ENCODE measurements at regions not wholly inside any gene's neighbourhood (a gene's known extent, or its start where the extent isn't known, plus 50 kb on each side); places are given as distances from the start of the nearest gene placed in this dataset.

DNA sequence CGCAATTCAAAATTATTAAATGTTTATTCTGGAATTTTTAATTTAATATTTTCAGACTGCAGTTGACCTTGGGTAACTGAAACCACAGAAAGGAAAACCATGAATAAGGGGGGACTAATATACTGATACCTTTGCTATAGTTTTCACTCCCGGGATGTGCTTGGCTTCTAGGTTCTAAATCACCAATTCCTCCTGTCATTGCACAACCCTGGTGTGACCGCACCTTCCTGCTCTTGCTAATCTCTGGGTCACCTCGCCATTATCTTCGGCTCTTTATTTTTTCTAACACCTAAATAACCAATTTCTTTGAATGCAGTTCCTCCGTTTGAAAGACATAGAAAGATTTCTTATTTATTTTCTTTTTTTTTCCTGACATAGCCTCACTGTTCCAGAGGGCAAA, 634.5 kb upstream of the GOT2 start:
- no peaks in the 10 kb centered on the region for H3K27me3 ChIP-seq (ENCODE audit: insufficient read depth, low read length)
- no peak for DNase-seq
- Mint-ChIP-seq H3K36me3 (no peaks in the 10 kb centered on the region), H3K27me3 (no peaks in the 10 kb centered on the region), H3K27ac (no peak overlapping the region), H3K4me1 (no peaks in the 10 kb centered on the region), H3K9me3 (peaks cover 0 to 17% (median 8%) of the 10 kb centered on the region in 8 donors), H3K4me3 (no peak overlapping the region)
- no peaks in the 10 kb centered on the region for H3K4me1 ChIP-seq (ENCODE audit: insufficient read depth, low read length)
- no peak overlapping the region for H3K27ac ChIP-seq (ENCODE audit: low read depth, low read length)
- no peaks in the 10 kb centered on the region for H3K36me3 ChIP-seq (ENCODE audit: insufficient read depth, low read length)
- POLR2A ChIA-PET (ENCODE audit: partially characterized antibody), result no interaction called here
- intact Hi-C loops (cut with micrococcal nuclease), result no loop called here
- H3K4me3 ChIP-seq (ENCODE audit: low read length in 2 of 2), result no peak overlapping the region
- CTCF ChIA-PET (ENCODE audit: partially characterized antibody), result no interaction called here
- no peaks in the 10 kb centered on the region for H3K9me3 ChIP-seq (ENCODE audit: control insufficient read depth in 1 of 2, low read length in 2 of 2)

DNA sequence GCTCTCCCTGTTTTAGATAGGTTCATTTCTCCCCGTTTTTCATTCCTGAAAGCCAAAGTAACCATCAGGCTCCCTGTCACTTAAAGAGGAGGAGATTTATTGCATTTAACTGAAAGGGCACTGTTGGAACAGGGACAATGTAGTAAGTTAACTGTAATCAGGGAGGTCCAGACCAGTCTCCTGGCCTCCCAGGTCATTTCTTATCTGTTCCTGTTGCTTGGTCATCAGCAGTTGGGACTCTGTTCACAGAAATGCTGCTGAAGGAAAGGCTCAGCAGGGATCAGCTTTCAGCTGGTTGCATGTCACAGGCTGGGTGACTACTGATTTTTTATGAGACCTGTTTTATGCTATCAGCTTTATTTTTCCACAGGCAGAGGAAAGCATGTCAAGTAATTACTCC, 622.6 kb upstream of the GOT2 start:
- no peaks in the 10 kb centered on the region for H3K4me1 ChIP-seq (ENCODE audit: insufficient read depth, low read length)
- no peaks in the 10 kb centered on the region for H3K27me3 ChIP-seq (ENCODE audit: insufficient read depth, low read length)
- H3K27ac Mint-ChIP-seq, result no peak overlapping the region
- H3K27ac ChIP-seq (ENCODE audit: low read depth, low read length), result no peak overlapping the region
- ChIA-PET CTCF (ENCODE audit: partially characterized antibody) (no interaction called here), POLR2A (ENCODE audit: partially characterized antibody) (no interaction called here)
- intact Hi-C loops (cut with micrococcal nuclease), result no loop called here
- H3K36me3 ChIP-seq (ENCODE audit: insufficient read depth, low read length), result no peaks in the 10 kb centered on the region
- H3K9me3 Mint-ChIP-seq, result peaks cover 0 to 26% (median 12%) of the 10 kb centered on the region in 8 donors
- H3K9me3 ChIP-seq (ENCODE audit: control insufficient read depth in 1 of 2, low read length in 2 of 2), result peaks cover 0 to 4% of the 10 kb centered on the region in 2 donors
- H3K27me3 Mint-ChIP-seq, result no peaks in the 10 kb centered on the region
- no peak overlapping the region for H3K4me3 ChIP-seq (ENCODE audit: low read length in 2 of 2)
- no peaks in the 10 kb centered on the region for H3K4me1 Mint-ChIP-seq
- H3K4me3 Mint-ChIP-seq, result no peak overlapping the region
- no peaks in the 10 kb centered on the region for H3K36me3 Mint-ChIP-seq
- DNase-seq, result no peak

- POLR2A ChIA-PET (ENCODE audit: partially characterized antibody), result no interaction called here
- Histone ChIP-seq H3K27me3 (ENCODE audit: insufficient read depth, low read length) (no peaks in the 10 kb centered on the region), H3K27ac (ENCODE audit: low read depth, low read length) (no peak overlapping the region), H3K4me1 (ENCODE audit: insufficient read depth, low read length) (no peaks in the 10 kb centered on the region), H3K36me3 (ENCODE audit: insufficient read depth, low read length) (no peaks in the 10 kb centered on the region), H3K4me3 (ENCODE audit: low read length in 2 of 2) (no peak overlapping the region), H3K9me3 (ENCODE audit: control insufficient read depth in 1 of 2, low read length in 2 of 2) (peaks cover 0 to 4% of the 10 kb centered on the region in 2 donors)
- CTCF ChIA-PET (ENCODE audit: partially characterized antibody), result no interaction called here
- Mint-ChIP-seq H3K4me1 (no peaks in the 10 kb centered on the region), H3K27me3 (no peaks in the 10 kb centered on the region), H3K27ac (no peak overlapping the region), H3K4me3 (no peak overlapping the region), H3K9me3 (peaks cover 0 to 21% (median 9%) of the 10 kb centered on the region in 8 donors), H3K36me3 (no peaks in the 10 kb centered on the region)
- intact Hi-C loops (cut with micrococcal nuclease), result no loop called here
- DNase-seq, result no peak
Measured at GRCh38 chr16:59356144-59356543, 622.0 kb upstream of the GOT2 start.

DNA sequence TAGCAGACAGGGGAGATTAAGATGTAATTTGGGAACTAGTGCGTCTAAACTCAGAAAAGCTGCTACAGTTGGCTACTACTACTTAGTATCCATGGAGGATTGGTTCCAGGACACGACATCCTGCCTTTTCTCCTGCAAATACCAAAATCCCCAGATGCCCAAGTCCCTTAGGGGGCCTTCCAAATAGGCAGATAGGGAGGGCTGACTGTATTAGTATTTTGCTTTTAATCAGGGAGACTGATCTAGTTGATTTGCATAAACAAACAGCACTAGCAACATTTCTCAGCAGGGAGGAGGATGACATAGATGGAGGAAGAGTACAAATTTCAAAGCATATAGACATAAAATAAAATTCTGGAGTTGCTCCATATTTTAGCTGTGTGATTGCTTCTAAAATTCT, 621.6 kb upstream of the GOT2 start:
- H3K36me3 Mint-ChIP-seq, result no peaks in the 10 kb centered on the region
- H3K9me3 Mint-ChIP-seq, result peaks cover 0 to 19% (median 9%) of the 10 kb centered on the region in 8 donors
- H3K27ac ChIP-seq (ENCODE audit: low read depth, low read length), result no peak overlapping the region
- H3K4me3 Mint-ChIP-seq, result no peak overlapping the region
- no peaks in the 10 kb centered on the region for H3K4me1 Mint-ChIP-seq
- no peaks in the 10 kb centered on the region for H3K27me3 Mint-ChIP-seq
- no peaks in the 10 kb centered on the region for H3K36me3 ChIP-seq (ENCODE audit: insufficient read depth, low read length)
- ChIA-PET POLR2A (ENCODE audit: partially characterized antibody) (no interaction called here), CTCF (ENCODE audit: partially characterized antibody) (no interaction called here)
- intact Hi-C loops (cut with micrococcal nuclease), result no loop called here
- no peak overlapping the region for H3K4me3 ChIP-seq (ENCODE audit: low read length in 2 of 2)
- peaks cover 0 to 4% of the 10 kb centered on the region in 2 donors for H3K9me3 ChIP-seq (ENCODE audit: control insufficient read depth in 1 of 2, low read length in 2 of 2)
- no peak for DNase-seq
- H3K27me3 ChIP-seq (ENCODE audit: insufficient read depth, low read length), result no peaks in the 10 kb centered on the region
- H3K27ac Mint-ChIP-seq, result no peak overlapping the region
- H3K4me1 ChIP-seq (ENCODE audit: insufficient read depth, low read length), result no peaks in the 10 kb centered on the region

GRCh38 chr16:59351305-59351903, 617.3 kb upstream of the GOT2 start:
- Histone ChIP-seq H3K4me3 (ENCODE audit: low read length in 2 of 2) (no peak overlapping the region), H3K36me3 (ENCODE audit: insufficient read depth, low read length) (no peaks in the 10 kb centered on the region), H3K4me1 (ENCODE audit: insufficient read depth, low read length) (no peaks in the 10 kb centered on the region), H3K9me3 (ENCODE audit: control insufficient read depth in 1 of 2, low read length in 2 of 2) (peaks cover 0 to 7% of the 10 kb centered on the region in 2 donors), H3K27ac (ENCODE audit: low read depth, low read length) (no peak overlapping the region), H3K27me3 (ENCODE audit: insufficient read depth, low read length) (no peaks in the 10 kb centered on the region)
- H3K27ac Mint-ChIP-seq, result no peak overlapping the region
- H3K4me3 Mint-ChIP-seq, result no peak overlapping the region
- peaks cover 0 to 18% (median 7%) of the 10 kb centered on the region in 8 donors for H3K9me3 Mint-ChIP-seq
- no peaks in the 10 kb centered on the region for H3K27me3 Mint-ChIP-seq
- no peaks in the 10 kb centered on the region for H3K4me1 Mint-ChIP-seq
- intact Hi-C loops (cut with micrococcal nuclease), result no loop called here
- ChIA-PET POLR2A (ENCODE audit: partially characterized antibody) (no interaction called here), CTCF (ENCODE audit: partially characterized antibody) (no interaction called here)
- no peaks in the 10 kb centered on the region for H3K36me3 Mint-ChIP-seq
- no peak for DNase-seq

GRCh38 chr16:59350670-59351069, 616.6 kb upstream of the GOT2 start:
- H3K4me1 ChIP-seq (ENCODE audit: insufficient read depth, low read length), result no peaks in the 10 kb centered on the region
- H3K36me3 ChIP-seq (ENCODE audit: insufficient read depth, low read length), result no peaks in the 10 kb centered on the region
- Mint-ChIP-seq H3K4me3 (no peak overlapping the region), H3K27me3 (no peaks in the 10 kb centered on the region), H3K36me3 (no peaks in the 10 kb centered on the region), H3K9me3 (peaks cover 0 to 18% (median 7%) of the 10 kb centered on the region in 8 donors), H3K27ac (no peak overlapping the region), H3K4me1 (no peaks in the 10 kb centered on the region)
- no peak for DNase-seq
- no peak overlapping the region for H3K4me3 ChIP-seq (ENCODE audit: low read length in 2 of 2)
- intact Hi-C loops (cut with micrococcal nuclease), result no loop called here
- peaks cover 0 to 7% of the 10 kb centered on the region in 2 donors for H3K9me3 ChIP-seq (ENCODE audit: control insufficient read depth in 1 of 2, low read length in 2 of 2)
- no peaks in the 10 kb centered on the region for H3K27me3 ChIP-seq (ENCODE audit: insufficient read depth, low read length)
- ChIA-PET CTCF (ENCODE audit: partially characterized antibody) (no interaction called here), POLR2A (ENCODE audit: partially characterized antibody) (no interaction called here)
- H3K27ac ChIP-seq (ENCODE audit: low read depth, low read length), result no peak overlapping the region

DNA sequence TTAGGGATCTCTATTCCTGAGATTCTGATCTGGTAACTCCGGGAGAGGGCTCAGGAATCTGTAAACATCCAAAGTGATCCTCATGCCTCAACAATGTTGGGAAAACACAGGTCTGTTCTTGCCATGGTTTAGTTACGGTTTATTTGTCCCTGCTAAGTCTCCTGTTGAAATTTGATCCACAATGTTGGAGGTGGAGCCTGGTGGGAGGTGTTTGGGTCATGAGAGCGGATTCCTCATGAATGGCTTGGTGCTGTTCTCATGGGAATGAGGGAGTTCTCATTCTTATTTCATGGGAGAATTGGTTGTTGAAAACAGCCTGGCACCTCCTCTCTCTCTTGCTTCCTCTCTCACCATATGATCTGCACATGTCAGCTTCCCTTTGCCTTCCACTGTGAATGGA, 608.6 kb upstream of the GOT2 start:
- peaks cover 0 to 31% (median 13%) of the 10 kb centered on the region in 8 donors for H3K9me3 Mint-ChIP-seq
- no peak overlapping the region for H3K27ac Mint-ChIP-seq
- ChIA-PET POLR2A (ENCODE audit: partially characterized antibody) (no interaction called here), CTCF (ENCODE audit: partially characterized antibody) (no interaction called here)
- H3K27me3 Mint-ChIP-seq, result no peaks in the 10 kb centered on the region
- H3K4me3 ChIP-seq (ENCODE audit: low read length in 2 of 2), result no peak overlapping the region
- H3K9me3 ChIP-seq (ENCODE audit: control insufficient read depth in 1 of 2, low read length in 2 of 2), result peaks cover 0 to 4% of the 10 kb centered on the region in 2 donors
- no peaks in the 10 kb centered on the region for H3K36me3 Mint-ChIP-seq
- DNase-seq, result no peak
- H3K27me3 ChIP-seq (ENCODE audit: insufficient read depth, low read length), result no peaks in the 10 kb centered on the region
- no peaks in the 10 kb centered on the region for H3K4me1 ChIP-seq (ENCODE audit: insufficient read depth, low read length)
- no peak overlapping the region for H3K27ac ChIP-seq (ENCODE audit: low read depth, low read length)
- no peaks in the 10 kb centered on the region for H3K36me3 ChIP-seq (ENCODE audit: insufficient read depth, low read length)
- no peaks in the 10 kb centered on the region for H3K4me1 Mint-ChIP-seq
- intact Hi-C loops (cut with micrococcal nuclease), result no loop called here
- no peak overlapping the region for H3K4me3 Mint-ChIP-seq

- ChIA-PET POLR2A (ENCODE audit: partially characterized antibody) (no interaction called here), CTCF (ENCODE audit: partially characterized antibody) (no interaction called here)
- Histone ChIP-seq H3K27ac (ENCODE audit: low read depth, low read length) (no peak overlapping the region), H3K9me3 (ENCODE audit: control insufficient read depth in 1 of 2, low read length in 2 of 2) (no peaks in the 10 kb centered on the region), H3K27me3 (ENCODE audit: insufficient read depth, low read length) (no peaks in the 10 kb centered on the region), H3K4me1 (ENCODE audit: insufficient read depth, low read length) (no peaks in the 10 kb centered on the region), H3K36me3 (ENCODE audit: insufficient read depth, low read length) (no peaks in the 10 kb centered on the region), H3K4me3 (ENCODE audit: low read length in 2 of 2) (no peak overlapping the region)
- peaks cover 0 to 37% (median 13%) of the 10 kb centered on the region in 8 donors for H3K9me3 Mint-ChIP-seq
- H3K36me3 Mint-ChIP-seq, result no peaks in the 10 kb centered on the region
- intact Hi-C loops (cut with micrococcal nuclease), result no loop called here
- H3K4me3 Mint-ChIP-seq, result no peak overlapping the region
- no peaks in the 10 kb centered on the region for H3K4me1 Mint-ChIP-seq
- no peak for DNase-seq
- H3K27me3 Mint-ChIP-seq, result no peaks in the 10 kb centered on the region
- H3K27ac Mint-ChIP-seq, result no peak overlapping the region
Measured at GRCh38 chr16:59341368-59341767, 607.3 kb upstream of the GOT2 start.

Data from CD4-positive, alpha-beta memory T cell (primary cell).